CD4-positive, alpha-beta T cell treated with Interleukin-10 for 1 hour (primary cell): ENCODE measurements at regions not wholly inside any gene's neighbourhood (a gene's known extent, or its start where the extent isn't known, plus 50 kb on each side); places are given as distances from the start of the nearest gene placed in this dataset.
"Not testable (repeated sequence)": the region's sequence is repeated elsewhere in the genome, so short reads cannot be mapped to it uniquely, and the experiment has no call there.

Source experiments
- DNase-seq: peaks from one replicate; pipeline ENCODE4 v3.0.0-alpha.2; 2020

DNA sequence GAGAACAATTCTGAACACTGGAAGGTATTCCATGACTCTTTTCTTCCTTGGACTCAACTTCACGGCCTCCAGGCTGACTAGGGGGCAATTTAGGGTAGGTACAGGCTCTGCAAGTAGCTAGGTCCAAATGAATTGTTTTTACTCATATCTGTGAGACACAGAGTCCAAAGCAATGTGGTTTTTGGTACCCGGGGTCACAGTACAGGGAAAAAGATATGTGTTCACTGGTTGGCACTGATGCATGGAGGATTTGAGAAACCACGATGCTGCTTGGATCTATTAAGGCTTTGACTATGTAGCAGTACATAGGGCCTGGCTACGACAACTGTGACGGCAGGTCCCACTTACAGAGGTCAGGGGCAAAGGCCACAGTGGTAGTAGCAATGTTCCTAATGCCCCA is 200.6 kb downstream of the DUSP10 start:
- DNase-seq = no peak

GRCh38 chr1:221543529-221544120 is 198.3 kb downstream of the DUSP10 start:
- DNase-seq = peak; percentile 19

DNA sequence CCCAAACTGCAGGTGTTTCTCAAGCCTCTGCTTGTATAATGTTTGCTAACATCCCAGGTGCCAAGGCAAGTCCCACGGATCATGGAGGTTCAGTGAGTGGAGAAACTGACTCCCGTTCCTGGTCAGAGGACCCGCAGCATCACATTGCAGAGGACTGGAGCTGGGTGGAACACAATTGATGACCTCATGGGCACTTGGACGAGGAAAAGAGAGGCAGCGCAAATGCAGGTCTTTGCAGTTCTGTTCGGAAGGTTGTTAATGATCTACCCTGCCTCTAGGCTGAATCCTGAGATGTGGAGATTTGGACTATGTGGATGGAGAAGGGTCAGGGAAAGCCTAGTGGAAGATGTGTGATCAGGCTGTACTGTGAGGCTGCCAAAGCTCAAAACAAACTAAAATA is 192.9 kb downstream of the DUSP10 start:
- DNase-seq = no peak

DNA sequence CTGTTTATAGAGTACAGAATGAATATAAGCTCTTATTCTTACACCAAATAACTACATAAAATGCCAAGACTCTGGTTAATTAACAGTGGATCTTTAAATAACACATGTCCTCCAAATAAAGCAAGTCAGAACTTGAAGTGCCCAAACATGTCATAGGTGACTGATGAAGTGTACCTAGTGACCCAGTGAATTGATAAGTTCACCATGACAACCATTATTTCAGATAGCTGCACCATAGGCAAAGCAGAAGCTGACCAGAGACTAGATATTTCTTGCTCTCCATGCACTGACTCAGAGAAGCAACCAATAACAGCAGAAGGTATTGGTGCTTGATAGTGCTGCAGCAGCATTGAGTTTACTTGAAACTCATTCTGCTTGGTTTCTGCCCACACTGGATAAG is 192.1 kb downstream of the DUSP10 start:
- no peak for DNase-seq

GRCh38 chr1:221552792-221553191 is 189.1 kb downstream of the DUSP10 start:
- DNase-seq = not testable (repeated sequence)

DNA sequence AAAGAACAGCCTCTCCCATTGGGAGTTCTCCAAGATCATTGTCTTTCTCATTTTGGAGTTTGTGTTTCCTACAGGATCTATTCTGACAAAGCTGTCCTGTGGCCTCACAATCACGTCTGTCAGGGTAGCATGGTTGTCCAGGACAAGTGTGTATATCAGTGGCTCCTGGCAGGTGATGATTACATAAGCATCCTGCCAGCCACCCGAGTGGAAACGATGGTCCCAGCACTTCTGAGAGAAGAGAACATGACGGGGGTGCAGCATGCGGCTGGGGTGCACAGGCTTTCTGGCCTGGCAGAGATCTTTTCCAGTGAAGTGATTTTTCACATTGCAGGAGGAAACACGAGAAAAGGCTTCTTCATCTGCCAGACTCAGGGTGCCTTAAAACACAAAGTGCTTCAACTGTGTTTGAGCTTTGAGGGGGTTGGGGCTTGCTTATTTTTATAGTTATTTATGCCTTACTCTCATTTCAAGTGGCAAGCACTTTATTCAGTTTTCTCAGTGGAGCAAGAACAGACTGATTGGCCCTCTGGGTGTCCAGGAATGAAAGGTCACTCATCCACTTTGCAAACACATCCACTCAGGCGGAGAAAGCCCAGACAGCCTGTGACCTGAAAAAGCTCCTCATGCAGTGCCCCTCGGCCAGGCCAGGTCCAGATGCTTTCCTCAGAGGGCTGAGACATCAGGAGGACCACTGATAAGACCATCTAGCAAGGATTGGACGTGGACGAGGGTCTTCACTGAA is 186.0 kb downstream of the DUSP10 start:
- DNase-seq = no peak

- no peak for DNase-seq
Measured at GRCh38 chr1:221556435-221556834, 185.5 kb downstream of the DUSP10 start.

DNA sequence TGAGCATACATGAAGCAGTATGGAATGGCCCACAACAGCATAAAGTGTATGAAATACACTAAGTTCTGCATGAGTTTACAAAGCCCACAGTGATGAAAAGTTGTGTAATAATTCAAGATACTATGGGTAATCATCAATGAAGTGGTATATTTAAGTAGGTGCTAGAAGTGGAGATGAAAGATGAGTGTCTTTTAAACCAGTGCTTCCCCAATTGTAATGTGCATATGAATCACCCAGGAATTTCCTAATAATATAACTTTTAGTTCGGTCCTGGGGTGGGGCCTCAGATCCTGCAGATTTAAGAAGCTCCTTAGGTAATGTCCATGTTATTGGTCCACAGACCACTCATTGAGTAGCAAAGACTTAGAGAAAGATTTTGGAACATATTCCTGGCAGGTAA is 184.9 kb downstream of the DUSP10 start:
- no peak for DNase-seq

DNA sequence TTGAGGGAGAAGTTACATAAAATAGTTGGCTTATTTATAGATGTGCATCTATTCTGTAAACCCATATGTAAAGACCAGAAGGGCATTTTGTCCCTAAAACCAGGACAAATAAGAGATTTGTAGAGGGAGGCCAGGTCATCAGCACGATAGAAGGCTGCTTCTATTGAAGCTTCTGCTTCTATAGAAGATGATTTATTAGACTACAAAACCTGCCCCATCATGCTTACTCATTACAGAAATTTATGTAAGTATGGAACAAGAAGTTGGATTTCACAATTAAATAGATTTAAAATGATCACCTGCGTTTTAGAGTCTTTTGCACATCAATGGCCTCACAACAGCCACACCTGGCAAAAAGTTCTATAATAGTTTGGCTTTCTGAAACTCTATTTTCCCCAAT is 183.5 kb downstream of the DUSP10 start:
- no peak for DNase-seq

DNA sequence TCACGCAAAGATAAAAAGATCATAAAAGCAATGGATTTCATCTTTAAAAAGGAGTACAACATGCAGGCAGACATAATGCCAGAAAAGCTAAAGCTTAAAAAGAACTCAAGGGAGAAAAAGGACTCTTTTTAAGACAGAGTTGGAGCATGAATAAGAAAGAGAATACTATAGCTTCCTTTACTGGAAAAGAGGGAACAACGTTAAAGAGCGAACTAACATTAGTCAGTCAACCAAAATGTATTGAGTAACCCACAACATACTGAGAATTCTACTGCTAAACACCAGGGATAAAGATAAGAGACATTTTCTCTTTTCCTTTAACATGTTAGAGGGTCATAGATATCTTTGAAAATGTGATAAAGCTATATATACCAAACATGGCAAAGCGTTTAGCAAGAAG is 182.0 kb downstream of the DUSP10 start:
- no peak for DNase-seq

- DNase-seq = no peak
Measured at GRCh38 chr1:221562542-221563475, 179.1 kb downstream of the DUSP10 start.

DNA sequence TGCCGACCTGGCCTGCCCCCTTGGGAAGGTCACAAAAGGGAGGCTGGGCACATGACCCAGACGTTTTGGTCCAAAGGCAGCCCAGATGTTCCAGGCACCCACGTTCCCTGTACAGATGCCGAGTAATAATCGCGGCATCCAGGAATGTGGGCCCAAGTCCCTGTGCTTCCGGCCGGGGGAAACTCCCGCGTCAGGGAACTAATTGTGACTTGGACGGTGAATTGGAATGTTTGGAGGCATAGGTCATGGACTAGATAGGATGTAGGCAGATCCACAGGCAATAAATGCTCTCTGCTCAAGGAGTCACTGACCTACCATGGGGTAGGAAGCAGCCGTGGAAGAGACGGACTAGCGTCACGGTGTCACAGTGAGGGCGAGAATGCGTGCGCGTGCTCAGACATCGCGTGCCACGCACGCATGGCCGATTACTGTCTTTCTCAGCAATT is 178.4 kb downstream of the DUSP10 start:
- no peak for DNase-seq

DNA sequence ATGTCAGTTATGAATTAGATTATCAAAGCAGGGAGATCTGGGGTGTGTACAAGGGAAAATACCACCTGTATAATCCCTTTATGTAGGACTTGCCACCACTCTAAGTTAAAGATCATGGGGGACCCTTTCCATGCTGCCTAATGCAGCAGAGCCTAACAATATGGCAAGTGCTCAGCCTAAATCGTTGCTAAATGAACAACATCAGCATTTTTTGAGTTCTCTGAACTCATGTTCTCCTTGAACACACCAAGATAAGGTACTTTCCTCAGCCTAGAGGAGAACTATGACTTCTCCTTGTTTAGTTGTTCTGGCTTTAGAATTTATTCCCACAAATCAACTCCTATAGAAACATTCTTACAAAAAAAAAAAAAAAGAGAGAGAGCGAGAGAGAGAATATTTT is 177.0 kb downstream of the DUSP10 start:
- no peak for DNase-seq

GRCh38 chr1:221565711-221566110 is 176.2 kb downstream of the DUSP10 start:
- DNase-seq = no peak

DNA sequence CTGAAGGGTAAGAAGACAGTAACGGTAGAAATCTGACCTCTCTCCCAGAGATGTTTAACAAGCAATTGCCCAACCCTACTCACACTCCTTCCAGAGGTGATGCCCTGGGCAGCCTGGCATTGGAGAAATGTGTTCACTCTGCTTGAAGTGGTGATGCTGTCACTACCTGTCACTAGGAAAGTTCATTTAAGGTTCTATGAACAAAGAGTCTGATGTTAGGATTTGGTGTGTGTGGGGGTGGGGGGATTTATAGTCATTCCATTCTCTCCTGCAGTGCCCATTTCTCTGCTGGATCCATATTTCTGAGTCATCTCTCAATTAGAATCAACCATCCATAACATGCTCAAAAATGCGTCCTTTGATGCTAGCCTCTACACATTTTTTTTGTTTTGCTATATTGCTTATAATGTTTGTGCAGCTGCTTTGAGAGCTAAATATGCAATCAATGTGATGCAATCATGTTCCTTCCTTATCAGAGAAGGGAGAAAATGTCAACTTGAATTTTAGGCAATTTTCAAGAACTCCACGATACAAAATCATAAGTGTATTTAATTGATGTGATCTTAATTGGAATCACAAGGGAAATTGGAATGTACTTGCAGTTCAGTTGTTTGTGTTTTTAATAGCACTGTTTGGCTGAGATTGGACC is 173.9 kb downstream of the DUSP10 start:
- no peak for DNase-seq

DNA sequence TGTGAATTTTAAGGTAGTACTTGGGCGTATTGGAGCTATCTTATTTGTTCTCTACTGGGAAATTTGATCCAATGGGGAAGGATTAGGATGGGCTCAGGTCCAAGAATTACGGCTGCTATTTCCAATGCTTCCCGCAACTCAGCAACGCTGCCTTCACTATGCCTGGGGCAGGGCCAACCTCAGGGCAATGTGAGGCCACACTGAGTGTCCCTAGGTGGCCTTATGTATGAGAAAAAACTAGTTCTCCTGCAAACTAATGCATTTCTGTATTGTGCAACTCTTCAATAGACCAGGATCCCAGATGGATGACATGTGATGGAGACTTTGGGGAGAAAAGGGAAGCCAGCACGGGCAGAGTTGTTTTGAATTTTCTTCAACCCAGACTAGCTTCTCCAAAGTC is 168.1 kb downstream of the DUSP10 start:
- no peak for DNase-seq

- DNase-seq = no peak
Measured at GRCh38 chr1:221574529-221574928, 167.4 kb downstream of the DUSP10 start.

GRCh38 chr1:221575605-221576004 is 166.3 kb downstream of the DUSP10 start:
- DNase-seq = no peak

GRCh38 chr1:221576268-221576667 is 165.6 kb downstream of the DUSP10 start:
- DNase-seq = no peak

DNA sequence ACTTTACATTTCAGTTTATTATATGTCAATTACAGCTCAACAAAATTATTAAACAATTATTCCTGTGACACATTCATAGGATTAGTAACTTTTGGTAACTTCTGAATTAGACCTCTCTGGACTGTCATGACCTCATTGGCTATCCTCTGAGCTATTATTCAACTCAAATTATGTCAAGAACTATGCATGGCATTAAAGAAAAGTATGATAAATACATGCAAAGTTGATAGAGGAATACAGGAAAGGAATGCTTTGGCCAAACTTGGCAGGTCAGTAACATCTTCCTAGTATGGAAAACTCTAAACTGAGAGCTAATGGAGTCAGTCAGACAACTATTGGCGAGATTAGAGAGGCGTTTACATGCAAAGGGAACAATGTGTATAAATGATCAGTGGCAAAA is 158.4 kb downstream of the DUSP10 start:
- DNase-seq = no peak

DNA sequence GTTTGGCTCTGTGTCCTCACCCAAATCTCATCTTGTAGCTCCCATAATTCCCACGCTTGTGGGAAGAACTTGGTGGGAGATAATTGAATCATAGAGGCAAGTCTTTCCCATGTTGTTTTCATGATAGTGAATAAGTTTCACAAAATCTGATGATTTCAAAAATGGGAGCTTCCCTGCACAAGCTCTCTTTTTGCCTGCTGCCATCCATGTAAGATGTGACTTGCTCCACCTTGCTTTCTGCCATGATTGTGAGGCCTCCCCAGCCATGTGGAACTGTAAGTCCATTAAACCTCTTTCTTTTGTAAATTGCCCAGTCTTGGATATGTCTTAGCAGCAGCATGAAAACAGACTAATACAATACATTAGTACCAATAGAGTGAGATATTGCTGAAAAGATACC is 154.9 kb downstream of the DUSP10 start:
- not testable (repeated sequence) for DNase-seq

DNA sequence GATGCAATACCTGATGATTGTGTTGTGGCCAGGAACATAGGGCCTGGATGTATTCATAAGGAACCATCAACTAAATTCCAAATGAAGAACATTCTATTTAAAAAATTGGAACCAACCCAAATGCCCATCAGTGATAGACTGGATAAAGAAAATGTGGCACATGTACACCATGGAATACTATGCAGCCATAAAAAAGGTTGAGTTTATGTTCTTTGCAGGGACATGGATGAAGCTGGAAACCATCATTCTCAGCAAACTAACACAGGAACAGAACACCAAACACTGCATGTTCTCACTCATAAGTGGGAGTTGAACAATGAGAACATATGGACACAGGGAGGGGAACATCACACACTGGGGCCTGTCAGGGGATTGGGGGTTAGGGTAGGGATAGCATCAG is 150.6 kb downstream of the DUSP10 start:
- DNase-seq = not testable (repeated sequence)

- DNase-seq = no peak
Measured at GRCh38 chr1:221594576-221594975, 147.3 kb downstream of the DUSP10 start.
